SK-MEL-5 (cell line): ENCODE measurements at regions not wholly inside any gene's neighbourhood (a gene's known extent, or its start where the extent isn't known, plus 50 kb on each side); places are given as distances from the start of the nearest gene placed in this dataset.
"Not testable (repeated sequence)": the region's sequence is repeated elsewhere in the genome, so short reads cannot be mapped to it uniquely, and the experiment has no call there.

ENCODE experiments used
- DNase-seq: peaks from one replicate; pipeline ENCODE4 v3.0.0-alpha.2; 2016; ENCODE audit warnings: low read depth, low spot score
- in situ Hi-C: cut with HindIII; loops from 2 replicates; pipeline ENCODE4 v1.10.0; 2016; ENCODE audit warnings: low sequenced_read_pairs, high pct_unique_total_duplicates, low pct_unique_long_range_greater_than_20kb

DNA sequence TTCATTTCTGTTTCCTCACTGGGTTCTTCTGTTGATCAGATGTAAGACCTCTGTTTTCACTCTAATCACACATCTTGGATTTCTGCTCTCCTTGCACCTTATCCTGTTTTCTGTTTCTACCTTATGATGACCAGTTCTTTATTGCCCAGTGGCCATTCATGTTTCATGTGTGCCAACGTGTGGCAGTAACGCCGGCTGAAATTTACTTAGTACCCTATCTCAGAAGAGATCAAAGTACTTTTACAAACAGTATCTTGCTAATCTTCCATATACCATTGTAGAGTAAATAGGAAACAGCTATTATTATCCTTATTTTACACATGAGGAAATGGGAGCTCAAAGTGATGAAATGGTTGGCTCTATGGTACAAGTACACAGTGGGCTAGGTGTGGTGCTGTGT is 74.0 kb downstream of the GATA3 start:
- no peak for DNase-seq
- in situ Hi-C loops = no loop called here

DNA sequence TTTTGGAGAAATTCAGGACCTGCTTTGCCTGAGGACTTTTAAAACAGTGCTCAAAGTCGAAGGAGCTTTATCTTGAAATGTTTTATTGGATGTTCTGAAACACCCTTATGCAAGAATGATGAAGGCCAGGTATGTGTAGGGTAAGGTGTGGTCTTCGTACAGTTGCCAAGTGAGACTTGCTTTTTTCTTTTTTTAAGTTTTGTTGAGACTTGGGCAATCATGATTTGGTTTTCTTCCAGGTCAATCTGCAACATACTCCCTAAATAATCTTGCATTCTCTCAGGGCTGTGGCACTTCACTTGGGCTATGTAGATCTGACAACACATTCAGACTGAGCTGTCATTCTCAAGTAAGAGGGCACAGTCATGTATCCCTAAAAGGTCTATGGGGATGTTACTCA is 75.0 kb downstream of the GATA3 start:
- no peak for DNase-seq
- in situ Hi-C loops = no loop called here

DNA sequence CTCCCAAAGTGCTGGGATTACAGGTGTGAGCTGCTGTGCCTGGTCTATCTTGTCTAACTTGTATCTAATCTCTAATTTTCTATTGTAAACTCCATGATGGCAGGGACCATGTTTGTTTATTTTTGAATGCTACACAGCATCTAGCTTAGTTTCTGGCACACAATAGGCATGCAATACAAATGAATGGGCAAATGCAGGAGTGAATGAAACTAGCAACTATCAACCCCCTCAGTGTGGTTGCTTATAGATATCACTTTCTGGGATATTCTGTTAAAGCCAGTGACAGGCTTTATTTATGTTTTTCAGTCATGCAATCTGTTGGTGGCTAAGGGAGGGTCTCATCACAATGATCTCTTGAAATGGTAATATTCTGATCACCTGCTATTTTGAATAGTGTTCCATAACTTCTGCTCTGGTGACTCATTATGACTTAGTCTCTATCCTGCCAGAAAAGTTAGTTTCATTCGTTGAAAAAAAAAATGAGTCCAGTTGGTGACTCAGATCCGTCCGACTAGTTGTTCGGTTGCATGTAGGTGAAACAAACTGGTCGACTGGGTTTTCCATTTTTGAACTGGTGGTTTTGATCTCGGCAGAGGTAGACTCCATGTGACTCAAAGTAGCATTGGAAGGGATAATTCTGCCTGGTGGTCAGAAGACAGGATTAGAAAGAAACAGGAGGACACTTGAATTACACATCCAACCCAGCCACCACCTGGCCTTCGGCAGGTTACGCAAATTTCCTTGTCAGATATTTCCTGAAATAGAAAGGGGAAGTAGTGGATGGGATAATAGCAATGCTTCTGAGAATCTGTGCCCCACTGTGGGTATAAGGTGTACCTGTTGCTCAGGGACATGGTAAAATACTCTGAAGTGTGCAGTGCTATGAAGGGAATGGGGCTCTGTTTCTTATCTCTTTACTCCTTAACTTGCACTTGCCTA is 76.8 kb downstream of the GATA3 start:
- in situ Hi-C loops = no loop called here
- no peak for DNase-seq

DNA sequence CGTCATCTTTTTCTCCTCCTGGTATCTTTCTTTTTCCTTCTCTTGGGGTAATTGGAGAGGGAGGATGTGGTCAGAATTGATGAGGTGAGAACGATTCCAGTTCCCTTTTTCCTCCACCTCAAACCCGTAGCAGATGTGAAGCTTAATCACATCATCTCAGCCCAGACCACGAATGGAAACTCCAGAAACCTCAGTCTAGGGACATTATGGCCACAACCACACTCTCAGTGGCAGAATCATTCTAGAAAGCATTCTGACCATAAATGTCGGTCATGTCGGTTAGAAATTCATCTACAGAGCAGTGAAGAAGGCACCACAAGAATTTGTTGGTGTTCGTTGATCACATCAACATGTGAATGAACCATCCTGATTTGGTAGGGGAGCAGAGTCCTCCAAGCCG is 78.7 kb downstream of the GATA3 start:
- in situ Hi-C loops = no loop called here
- no peak for DNase-seq

- DNase-seq = no peak
- in situ Hi-C loops = no loop called here
Observed at GRCh38 chr10:8136736-8137135, 82.2 kb downstream of the GATA3 start.

- no peak for DNase-seq
Observed at GRCh38 chr10:8137272-8137681, 82.8 kb downstream of the GATA3 start.

GRCh38 chr10:8137726-8138125 is 83.2 kb downstream of the GATA3 start:
- DNase-seq = no peak
- in situ Hi-C loops = no loop called here

More at GRCh38 chr10:8137272-8137681, 82.8 kb downstream of the GATA3 start:
- in situ Hi-C loops = no loop called here

GRCh38 chr10:8138471-8138870 is 84.0 kb downstream of the GATA3 start:
- no peak for DNase-seq
- in situ Hi-C loops = no loop called here

DNA sequence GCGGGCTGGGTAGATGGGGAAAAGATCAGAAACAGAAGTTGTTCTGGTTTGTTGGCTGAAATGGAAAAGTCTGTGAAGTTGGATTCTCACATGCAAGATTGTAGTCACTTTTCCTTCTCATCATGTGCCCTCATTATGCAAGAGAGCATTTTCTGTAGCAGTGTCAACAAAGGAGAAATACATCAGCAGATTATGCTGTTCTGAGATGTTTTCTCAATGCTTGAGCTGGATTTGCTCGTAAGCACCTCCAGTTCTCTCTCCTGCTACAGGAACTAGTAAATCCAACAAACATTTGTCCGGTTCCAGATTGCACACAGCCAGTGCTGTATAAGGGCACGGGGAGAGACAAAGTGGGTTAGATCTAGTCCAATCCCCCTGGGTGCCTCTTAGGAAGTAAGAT is 90.0 kb downstream of the GATA3 start:
- in situ Hi-C loops = no loop called here
- no peak for DNase-seq

DNA sequence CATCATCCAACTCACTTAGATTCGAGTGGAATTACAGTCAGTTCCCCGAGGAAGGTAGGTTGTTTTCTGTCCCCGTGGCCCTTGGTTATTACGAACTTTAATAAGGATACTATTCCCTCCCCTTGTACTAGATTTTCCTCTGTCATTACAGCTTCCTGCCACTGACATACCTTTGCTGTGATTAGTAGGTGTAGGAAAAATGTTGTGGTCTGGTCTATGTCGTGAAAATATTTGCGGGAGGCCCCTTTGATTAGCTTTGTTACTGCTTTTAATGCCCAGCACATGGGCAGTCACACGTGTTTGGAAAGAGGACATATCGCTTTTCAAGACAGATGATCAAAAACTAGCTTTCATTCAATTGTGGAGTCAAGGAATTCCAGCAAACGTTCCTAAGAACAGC is 92.2 kb downstream of the GATA3 start:
- in situ Hi-C loops = no loop called here
- no peak for DNase-seq

GRCh38 chr10:8149991-8150390 is 95.5 kb downstream of the GATA3 start:
- DNase-seq = no peak
- in situ Hi-C loops = no loop called here

DNA sequence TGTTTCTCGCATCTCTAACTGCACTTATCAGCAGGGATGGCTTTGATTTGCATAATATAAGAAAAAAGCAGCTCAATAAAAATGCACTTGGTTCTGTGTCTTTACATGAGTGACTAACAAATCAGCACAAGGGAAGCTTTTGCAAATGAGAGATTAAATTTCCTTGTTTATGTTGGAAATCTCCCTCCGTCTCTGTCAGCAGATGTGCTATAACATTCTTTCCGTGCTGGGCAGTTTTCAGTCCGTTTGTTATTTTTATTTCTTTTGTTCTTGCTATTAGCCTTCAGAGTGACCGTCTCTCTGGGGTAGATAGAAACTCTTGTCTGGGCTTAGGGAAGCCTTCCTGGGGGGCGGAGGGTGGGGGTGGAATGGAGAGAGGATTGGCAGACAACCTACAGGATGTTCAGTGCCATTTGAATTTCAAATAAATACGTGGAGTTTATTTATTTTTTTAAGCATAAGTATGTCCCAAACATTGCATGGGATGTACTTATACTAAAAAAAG is 96.0 kb downstream of the GATA3 start:
- no peak for DNase-seq
- in situ Hi-C loops = no loop called here

GRCh38 chr10:8151086-8151485 is 96.6 kb downstream of the GATA3 start:
- in situ Hi-C loops = no loop called here
- no peak for DNase-seq

DNA sequence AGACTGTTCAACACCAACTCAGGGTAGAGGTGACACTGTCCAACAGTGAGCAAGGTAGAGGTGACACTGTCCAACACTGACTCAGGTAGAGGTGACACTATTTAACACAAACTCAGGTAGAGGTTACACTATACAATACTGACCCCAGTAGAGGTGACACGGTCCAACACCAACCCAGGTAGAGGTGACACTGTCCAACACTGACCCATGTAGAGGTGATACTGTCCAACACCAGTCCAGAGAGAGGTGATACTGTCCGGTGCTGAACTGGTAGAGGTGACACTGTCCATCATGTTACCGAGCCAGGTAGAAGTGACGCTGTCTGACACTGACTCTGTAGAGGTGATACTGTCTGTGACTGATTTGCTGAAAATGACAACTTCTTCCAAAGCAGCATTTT is 102.4 kb downstream of the GATA3 start:
- no peak for DNase-seq
- in situ Hi-C loops = no loop called here

DNA sequence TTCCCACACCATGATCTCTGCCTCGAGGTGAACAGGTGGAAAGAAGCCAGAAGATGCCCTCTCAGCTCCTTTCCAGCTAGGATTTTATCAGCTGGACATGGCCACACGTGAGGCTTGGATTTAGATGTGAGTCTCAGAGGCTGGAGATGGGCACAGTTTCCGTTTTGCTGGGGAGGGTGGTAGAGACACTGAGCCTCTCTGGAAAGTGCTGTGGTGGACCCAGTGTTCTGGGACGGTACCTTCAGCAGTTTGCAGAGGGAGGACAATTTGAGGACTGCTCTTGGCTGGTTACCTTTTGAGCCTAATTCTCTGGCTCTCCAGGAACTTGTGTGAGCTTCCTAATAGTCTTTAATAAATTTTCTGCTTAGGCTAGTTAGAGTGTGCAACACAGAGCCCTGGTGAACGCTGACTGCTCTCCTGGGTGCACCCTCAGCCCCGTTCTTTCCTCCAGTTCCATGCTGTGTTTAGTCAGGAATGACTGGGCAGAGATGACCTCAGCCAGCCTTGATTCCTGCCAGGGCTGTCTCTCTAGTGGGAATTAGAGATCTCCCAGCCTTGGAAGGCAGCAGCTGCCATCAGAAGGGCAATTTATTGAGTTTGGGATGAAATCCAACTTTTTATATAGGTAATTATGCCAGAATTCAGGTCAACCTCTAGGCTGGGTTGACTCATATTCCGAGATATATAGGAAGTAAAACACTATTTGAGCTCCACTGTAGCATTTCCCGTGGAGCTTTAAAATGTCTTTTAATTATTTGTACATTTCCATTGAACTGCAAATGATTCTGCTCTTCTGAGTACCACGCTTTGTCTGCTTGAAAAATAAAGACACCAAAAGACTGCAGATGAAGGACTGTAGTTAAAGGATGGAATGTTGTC is 103.9 kb downstream of the GATA3 start:
- in situ Hi-C loops = no loop called here
- no peak for DNase-seq

DNA sequence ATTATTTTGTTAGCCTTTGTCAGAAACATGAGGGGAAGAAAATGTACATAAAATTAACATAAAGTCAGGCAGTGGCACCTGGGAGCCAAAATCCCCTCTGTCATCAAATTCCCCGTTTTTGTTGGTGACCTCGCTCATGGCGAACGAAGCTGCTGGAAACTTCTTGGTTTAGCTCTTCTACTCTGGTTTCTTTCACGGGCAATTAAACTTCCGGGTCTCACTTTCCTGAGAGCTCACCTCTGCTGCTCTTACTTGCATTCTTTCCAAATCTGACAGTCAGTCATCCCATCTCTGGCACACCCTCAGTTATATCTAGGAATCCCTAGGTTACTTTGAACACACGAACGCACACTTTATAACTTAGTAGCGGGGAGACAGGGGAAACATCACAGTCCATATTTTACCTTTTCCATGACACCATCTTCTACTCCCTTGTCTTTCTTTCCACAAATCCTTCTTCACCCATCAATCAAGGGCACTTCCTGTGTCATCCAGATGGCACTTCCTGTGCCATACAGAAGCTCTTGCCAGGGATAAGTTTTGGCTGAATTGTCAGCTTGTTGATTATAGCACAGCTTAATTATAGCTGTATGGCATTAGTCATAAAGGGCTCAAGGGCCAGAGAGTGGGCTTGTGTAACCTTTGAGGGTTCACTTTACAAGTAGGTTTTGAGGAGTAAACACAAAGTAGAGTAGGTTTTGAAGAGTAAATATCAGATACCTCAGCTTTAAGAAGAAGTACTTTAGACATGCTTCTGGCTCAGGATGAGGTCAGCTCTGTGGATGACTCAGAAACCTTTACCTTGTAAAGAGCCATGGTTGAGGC is 105.1 kb downstream of the GATA3 start:
- DNase-seq = no peak
- in situ Hi-C loops = no loop called here

DNA sequence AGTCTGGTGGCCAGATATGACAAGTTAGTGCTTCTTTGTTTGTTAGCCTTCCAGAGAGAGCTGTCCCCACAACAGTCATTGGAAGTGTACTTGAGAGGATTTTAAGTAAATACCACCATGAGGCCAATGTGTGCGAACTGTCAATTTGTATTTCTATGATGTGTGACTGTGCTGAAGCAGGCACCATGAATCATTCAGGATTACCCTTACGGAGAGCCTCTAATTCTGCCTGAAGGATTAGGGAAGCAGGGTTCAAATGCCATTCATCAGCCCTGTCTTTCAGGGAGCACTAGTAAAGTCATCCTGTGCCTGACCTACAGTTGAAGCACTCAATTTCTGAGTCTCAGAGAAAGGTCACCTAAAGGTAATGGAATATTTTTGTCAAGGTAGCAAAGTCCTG is 109.3 kb downstream of the GATA3 start:
- in situ Hi-C loops = no loop called here
- DNase-seq = no peak

GRCh38 chr10:8164640-8165039 is 110.2 kb downstream of the GATA3 start:
- DNase-seq, in situ Hi-C loops: not testable (repeated sequence)
